ENCODE measurements at regions not wholly inside any gene's neighbourhood (a gene's known extent, or its start where the extent isn't known, plus 50 kb on each side); places are given as distances from the start of the nearest gene placed in this dataset.
"Not testable (repeated sequence)": the region's sequence is repeated elsewhere in the genome, so short reads cannot be mapped to it uniquely, and the experiment has no call there.

DNA sequence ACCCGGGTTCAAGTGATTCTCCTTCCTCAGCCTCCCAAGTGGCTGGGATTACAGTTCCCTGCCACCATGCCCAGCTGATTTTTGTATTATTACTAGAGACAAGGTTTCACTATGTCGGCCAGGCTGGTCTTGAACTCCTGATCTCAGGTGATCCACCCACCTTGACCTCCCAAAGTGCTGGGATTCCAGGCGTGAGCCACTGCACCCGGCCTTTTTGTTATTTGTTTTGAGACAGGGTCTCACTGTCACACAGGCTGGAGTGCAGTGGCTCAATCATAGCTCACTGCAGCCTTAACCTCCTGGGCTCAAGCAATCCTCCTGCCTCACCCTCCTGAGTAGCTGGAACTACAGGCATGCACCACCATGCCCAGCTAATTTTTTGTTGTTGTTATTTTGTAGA, 104.8 kb upstream of the CARD11 start:
- TF ChIP-seq, protein P1, sequence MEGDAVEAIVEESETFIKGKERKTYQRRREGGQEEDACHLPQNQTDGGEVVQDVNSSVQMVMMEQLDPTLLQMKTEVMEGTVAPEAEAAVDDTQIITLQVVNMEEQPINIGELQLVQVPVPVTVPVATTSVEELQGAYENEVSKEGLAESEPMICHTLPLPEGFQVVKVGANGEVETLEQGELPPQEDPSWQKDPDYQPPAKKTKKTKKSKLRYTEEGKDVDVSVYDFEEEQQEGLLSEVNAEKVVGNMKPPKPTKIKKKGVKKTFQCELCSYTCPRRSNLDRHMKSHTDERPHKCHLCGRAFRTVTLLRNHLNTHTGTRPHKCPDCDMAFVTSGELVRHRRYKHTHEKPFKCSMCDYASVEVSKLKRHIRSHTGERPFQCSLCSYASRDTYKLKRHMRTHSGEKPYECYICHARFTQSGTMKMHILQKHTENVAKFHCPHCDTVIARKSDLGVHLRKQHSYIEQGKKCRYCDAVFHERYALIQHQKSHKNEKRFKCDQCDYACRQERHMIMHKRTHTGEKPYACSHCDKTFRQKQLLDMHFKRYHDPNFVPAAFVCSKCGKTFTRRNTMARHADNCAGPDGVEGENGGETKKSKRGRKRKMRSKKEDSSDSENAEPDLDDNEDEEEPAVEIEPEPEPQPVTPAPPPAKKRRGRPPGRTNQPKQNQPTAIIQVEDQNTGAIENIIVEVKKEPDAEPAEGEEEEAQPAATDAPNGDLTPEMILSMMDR (conservative IDR thresholded peaks at IDR 0.05; ENCODE audit: low read length) = not testable (repeated sequence)
- TF ChIP-seq EZH2phosphoT487 (IDR thresholded peaks at IDR 0.05; ENCODE audit: borderline replicate concordance, low read depth, low read length) = not testable (repeated sequence)
